GM23248 (cell line): ENCODE measurements at regions not wholly inside any gene's neighbourhood (a gene's known extent, or its start where the extent isn't known, plus 50 kb on each side); places are given as distances from the start of the nearest gene placed in this dataset.

Experiments
- EZH2 ChIP-seq: fragments of 200-600 bp; sonication (generic); IDR thresholded peaks from 2 replicates; pipeline ENCODE4 v1.6.1; 2018; ENCODE audit warnings: antibody characterized with exemption, mild to moderate bottlenecking; ENCODE audit not compliant: insufficient read depth, poor library complexity, severe bottlenecking
- EZH2phosphoT487 ChIP-seq: fragments of 200-600 bp; sonication (generic); IDR thresholded peaks from 2 replicates; pipeline ENCODE4 v1.6.1; 2018; ENCODE audit warnings: antibody characterized with exemption, moderate library complexity, mild to moderate bottlenecking, low read depth; ENCODE audit not compliant: insufficient read depth

GRCh38 chr2:200119236-200119635, 163.9 kb downstream of the MAIP1 start:
- no peak for TF ChIP-seq EZH2
- no peak for TF ChIP-seq EZH2phosphoT487
